ENCODE measurements at regions not wholly inside any gene's neighbourhood (a gene's known extent, or its start where the extent isn't known, plus 50 kb on each side); places are given as distances from the start of the nearest gene placed in this dataset.

DNA sequence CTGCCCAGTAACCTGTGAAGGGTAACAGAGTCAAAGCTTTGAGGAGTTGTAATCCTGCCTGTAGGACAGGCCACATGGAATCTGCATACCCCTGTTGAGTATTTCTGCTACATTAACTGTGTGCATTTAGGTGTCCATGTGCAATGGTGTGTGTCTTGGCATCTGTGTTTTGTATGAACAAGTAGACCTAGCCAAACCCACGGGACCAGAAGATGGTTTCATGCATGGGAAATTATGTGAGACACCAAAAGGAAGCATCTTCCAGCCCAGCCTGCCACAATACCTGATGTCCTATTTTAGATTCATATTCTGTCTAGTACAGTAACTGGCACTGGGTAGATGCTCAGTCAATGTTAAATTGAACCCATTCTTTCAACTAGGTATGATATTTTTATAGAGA is 70.8 kb upstream of the KCND3 start:
- no peaks in the 10 kb centered on the region for H3K4me1 Mint-ChIP-seq
- H2AFZ ChIP-seq (ENCODE audit: insufficient read depth, low read depth, low read length, poor library complexity, severe bottlenecking): no peak overlapping the region
- no peaks in the 10 kb centered on the region for H3K36me3 Mint-ChIP-seq
- H4K20me1 ChIP-seq (ENCODE audit: insufficient read depth, low read length): no peaks in the 10 kb centered on the region
- H3K9ac ChIP-seq (ENCODE audit: insufficient read depth, low read length, poor library complexity, severe bottlenecking): no peak overlapping the region
- H3K27ac ChIP-seq (ENCODE audit: low read depth in 1 of 2, low read length in 2 of 2): no peak overlapping the region
- DNase-seq: no peak
- H3K79me2 ChIP-seq (ENCODE audit: insufficient read depth, low read length): no peaks in the 10 kb centered on the region
- H3K4me3 Mint-ChIP-seq: no peak overlapping the region
- TF ChIP-seq, protein P1, sequence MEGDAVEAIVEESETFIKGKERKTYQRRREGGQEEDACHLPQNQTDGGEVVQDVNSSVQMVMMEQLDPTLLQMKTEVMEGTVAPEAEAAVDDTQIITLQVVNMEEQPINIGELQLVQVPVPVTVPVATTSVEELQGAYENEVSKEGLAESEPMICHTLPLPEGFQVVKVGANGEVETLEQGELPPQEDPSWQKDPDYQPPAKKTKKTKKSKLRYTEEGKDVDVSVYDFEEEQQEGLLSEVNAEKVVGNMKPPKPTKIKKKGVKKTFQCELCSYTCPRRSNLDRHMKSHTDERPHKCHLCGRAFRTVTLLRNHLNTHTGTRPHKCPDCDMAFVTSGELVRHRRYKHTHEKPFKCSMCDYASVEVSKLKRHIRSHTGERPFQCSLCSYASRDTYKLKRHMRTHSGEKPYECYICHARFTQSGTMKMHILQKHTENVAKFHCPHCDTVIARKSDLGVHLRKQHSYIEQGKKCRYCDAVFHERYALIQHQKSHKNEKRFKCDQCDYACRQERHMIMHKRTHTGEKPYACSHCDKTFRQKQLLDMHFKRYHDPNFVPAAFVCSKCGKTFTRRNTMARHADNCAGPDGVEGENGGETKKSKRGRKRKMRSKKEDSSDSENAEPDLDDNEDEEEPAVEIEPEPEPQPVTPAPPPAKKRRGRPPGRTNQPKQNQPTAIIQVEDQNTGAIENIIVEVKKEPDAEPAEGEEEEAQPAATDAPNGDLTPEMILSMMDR (IDR thresholded peaks at IDR 0.05): no peak
- peaks cover 0 to 3% (median 0%) of the 10 kb centered on the region in 7 donors for H3K9me3 Mint-ChIP-seq
- H3K27me3 Mint-ChIP-seq (ENCODE audit: low read depth in 3 of 3): peaks cover 3 to 8% (median 6%) of the 10 kb centered on the region in 3 donors
- intact Hi-C loops (cut with micrococcal nuclease): no loop called here
- no peaks in the 10 kb centered on the region for H3K4me1 ChIP-seq (ENCODE audit: control insufficient read depth in 1 of 2, insufficient read depth in 2 of 2, low read length in 2 of 2)
- H3K27me3 ChIP-seq (ENCODE audit: control insufficient read depth in 2 of 2, insufficient read depth in 2 of 2, low read length in 2 of 2): no peaks in the 10 kb centered on the region
- H3K4me2 ChIP-seq (replicated peaks; ENCODE audit: extremely low read depth, low read length, poor library complexity, severe bottlenecking): no peak overlapping the region
- H3K27ac Mint-ChIP-seq: no peak overlapping the region
- H3K36me3 ChIP-seq (replicated peaks in 1 of 2; ENCODE audit: control insufficient read depth in 1 of 2, insufficient read depth in 2 of 2, low read length in 2 of 2): no peaks in the 10 kb centered on the region
- H3K4me3 ChIP-seq (replicated peaks in 1 of 3; ENCODE audit: low read depth in 2 of 3, low read length in 3 of 3): no peak overlapping the region
- WGBS (ENCODE audit: insufficient coverage): no CpG with 5 or more reads among the region's 1 CpG
- H3K9me3 ChIP-seq (replicated peaks in 1 of 2; ENCODE audit: control insufficient read depth in 1 of 2, insufficient read depth in 1 of 2, low read length in 2 of 2): no peaks in the 10 kb centered on the region

DNA sequence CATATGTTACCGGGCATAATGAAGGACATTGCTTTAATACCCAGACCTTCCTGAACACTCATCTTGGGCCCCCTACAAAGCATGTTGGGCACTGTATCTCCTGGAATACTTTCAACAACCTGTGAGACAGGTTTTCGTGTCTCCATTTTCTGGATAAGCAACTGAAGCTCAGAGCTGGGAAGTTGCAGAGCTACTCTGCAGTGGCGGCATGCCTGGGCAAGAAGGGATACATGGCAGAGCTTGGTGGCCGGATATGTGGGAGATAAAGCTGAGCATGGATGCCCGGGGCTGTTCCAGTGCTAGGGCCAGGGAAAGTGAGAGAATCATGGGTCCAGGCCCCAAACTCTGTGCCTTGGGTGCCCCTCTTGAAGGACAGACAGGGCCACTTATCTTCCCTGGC is 71.6 kb upstream of the KCND3 start:
- Histone ChIP-seq H3K27ac (ENCODE audit: low read depth in 1 of 2, low read length in 2 of 2) (no peak overlapping the region), H2AFZ (ENCODE audit: insufficient read depth, low read depth, low read length, poor library complexity, severe bottlenecking) (no peak overlapping the region), H3K79me2 (ENCODE audit: insufficient read depth, low read length) (no peaks in the 10 kb centered on the region), H3K9ac (ENCODE audit: insufficient read depth, low read length, poor library complexity, severe bottlenecking) (no peak overlapping the region), H4K20me1 (ENCODE audit: insufficient read depth, low read length) (no peaks in the 10 kb centered on the region), H3K9me3 (replicated peaks in 1 of 2; ENCODE audit: control insufficient read depth in 1 of 2, insufficient read depth in 1 of 2, low read length in 2 of 2) (no peaks in the 10 kb centered on the region), H3K4me1 (ENCODE audit: control insufficient read depth in 1 of 2, insufficient read depth in 2 of 2, low read length in 2 of 2) (no peaks in the 10 kb centered on the region), H3K4me2 (replicated peaks; ENCODE audit: extremely low read depth, low read length, poor library complexity, severe bottlenecking) (no peak overlapping the region), H3K36me3 (replicated peaks in 1 of 2; ENCODE audit: control insufficient read depth in 1 of 2, insufficient read depth in 2 of 2, low read length in 2 of 2) (no peaks in the 10 kb centered on the region), H3K4me3 (replicated peaks in 1 of 3; ENCODE audit: low read depth in 2 of 3, low read length in 3 of 3) (no peak overlapping the region), H3K27me3 (ENCODE audit: control insufficient read depth in 2 of 2, insufficient read depth in 2 of 2, low read length in 2 of 2) (no peaks in the 10 kb centered on the region)
- no peak overlapping the region for H3K4me3 Mint-ChIP-seq
- 88% methylated on average over 4 of the region's 5 CpGs for WGBS (ENCODE audit: insufficient coverage)
- DNase-seq: no peak
- peaks cover 3 to 8% (median 6%) of the 10 kb centered on the region in 3 donors for H3K27me3 Mint-ChIP-seq (ENCODE audit: low read depth in 3 of 3)
- TF ChIP-seq, protein P1 (IDR thresholded peaks at IDR 0.05): no peak
- H3K36me3 Mint-ChIP-seq: no peaks in the 10 kb centered on the region
- H3K27ac Mint-ChIP-seq: no peak overlapping the region
- intact Hi-C loops (cut with micrococcal nuclease): no loop called here
- peaks cover 0 to 3% (median 0%) of the 10 kb centered on the region in 7 donors for H3K9me3 Mint-ChIP-seq
- H3K4me1 Mint-ChIP-seq: no peaks in the 10 kb centered on the region

Data from CD14-positive monocyte (primary cell).